Transverse colon (tissue), 4 donors: ENCODE measurements at regions not wholly inside any gene's neighbourhood (a gene's known extent, or its start where the extent isn't known, plus 50 kb on each side); places are given as distances from the start of the nearest gene placed in this dataset.

ENCODE experiments used
- DNase-seq: peaks from one replicate; pipeline ENCODE4 v3.0.0-alpha.2; 2019
- H3K27ac ChIP-seq, 4 donors: fragments of 200-600 bp; sonication (generic); 2 replicates each; pipeline ENCODE4 v1.5.1; 2016 to 2018; ENCODE audit warnings: inconsistent platforms in 4 of 4
- H3K27me3 ChIP-seq: fragments of 200-600 bp; sonication (generic); 2 replicates; pipeline ENCODE4 v1.5.1; 2017; ENCODE audit warnings: inconsistent platforms
- H3K36me3 ChIP-seq, 4 donors: fragments of 200-600 bp; sonication (generic); 2 replicates each; pipeline ENCODE4 v1.5.1; 2017 to 2019; ENCODE audit warnings: inconsistent platforms in 4 of 4
- H3K4me1 ChIP-seq, 4 donors: fragments of 200-600 bp; sonication (generic); 2 replicates each; pipeline ENCODE4 v1.5.1; 2017 to 2020; ENCODE audit warnings: inconsistent platforms in 4 of 4
- H3K4me3 ChIP-seq, 4 donors: fragments of 200-600 bp; sonication (generic); 1 replicate in 1 of 4; 2 replicates in 3 of 4; pipeline versions ENCODE4 v1.5.1 to v1.6.1; 2017 to 2019; ENCODE audit warnings: inconsistent platforms in 4 of 4
- H3K9me3 ChIP-seq, 2 donors: fragments of 200-600 bp; sonication (generic); 2 replicates each; pipeline ENCODE4 v1.5.1; 2017 to 2019; ENCODE audit warnings: inconsistent platforms in 2 of 2
- CTCF ChIP-seq, 5 experiments: fragments of 200-600 bp in 3 of 5; fragments of 450-650 bp in 2 of 5; sonication (generic) in 3 of 5; IDR thresholded peaks; 1 replicate in 2 of 5; 2 replicates in 3 of 5; pipeline ENCODE4 v1.5.1; 2016 to 2017; ENCODE audit warnings: antibody characterized with exemption in 5 of 5, inconsistent platforms in 3 of 5, mild to moderate bottlenecking in 2 of 5, moderate library complexity in 1 of 5
- EP300 ChIP-seq: sonication (generic); formaldehyde crosslinking; IDR thresholded peaks from one replicate; pipeline ENCODE4 v1.6.1; 2017; ENCODE audit warnings: antibody characterized with exemption, low read depth
- POLR2A ChIP-seq: fragments of 450-650 bp; IDR thresholded peaks from one replicate; pipeline ENCODE4 v1.6.1; 2016; ENCODE audit warnings: antibody characterized with exemption, mild to moderate bottlenecking, moderate library complexity
- POLR2AphosphoS5 ChIP-seq, 3 donors: sonication (generic); formaldehyde crosslinking; IDR thresholded peaks; one replicate each; pipeline ENCODE4 v1.6.1; 2016; ENCODE audit warnings: antibody characterized with exemption in 3 of 3
- WGBS, 2 donors: methylation state at CpG; one replicate each; pipeline ENCODE4 v1.1.5; 2018; ENCODE audit warnings: low coverage in 1 of 2; 5-methylcytosine and 5-hydroxymethylcytosine counted together
- in situ Hi-C, 4 donors: fragments of 200-750 bp; cut with MboI; loops; one replicate each; pipeline versions ENCODE4 v1.15.0 to v1.15.1; 2017; ENCODE audit warnings: low sequenced_read_pairs in 3 of 4, low pct_ligation_motif_present in 1 of 4, low pct_unique_long_range_greater_than_20kb in 1 of 4
- intact Hi-C: fragments of 100-400 bp; cut with DNase I; formaldehyde crosslinking; loops from one replicate; pipeline ENCODE4 v1.15.1; 2023; ENCODE audit warnings: low total_unique reads

GRCh38 chr12:73902260-73902659, 635.4 kb upstream of the ATXN7L3B start:
- WGBS, 2 donors = 63 to 73% methylated on average over 1 to 2 of the region's 2 CpGs
- DNase-seq = no peak
- H3K4me1 ChIP-seq = no peaks in the 10 kb centered on the region
- no peak for TF ChIP-seq POLR2AphosphoS5 (IDR thresholded peaks at IDR 0.05)
- TF ChIP-seq EP300 = no peak
- TF ChIP-seq POLR2A = no peak
- TF ChIP-seq CTCF (IDR thresholded peaks at IDR 0.05) = no peak
- intact Hi-C loops = no loop called here
- no peaks in the 10 kb centered on the region for H3K9me3 ChIP-seq
- H3K27ac ChIP-seq = no peak overlapping the region
- H3K4me3 ChIP-seq = no peak overlapping the region
- H3K27me3 ChIP-seq = no peaks in the 10 kb centered on the region
- in situ Hi-C loops = no loop called here
- H3K36me3 ChIP-seq = no peaks in the 10 kb centered on the region

GRCh38 chr12:73906757-73907156, 630.9 kb upstream of the ATXN7L3B start:
- H3K4me1 ChIP-seq = no peaks in the 10 kb centered on the region
- H3K4me3 ChIP-seq = no peak overlapping the region
- intact Hi-C loops (no loop called here), in situ Hi-C loops (no loop called here)
- WGBS, 2 donors = 70 to 82% methylated on average over 4 of the region's 4 CpGs
- H3K27me3 ChIP-seq = no peaks in the 10 kb centered on the region
- H3K36me3 ChIP-seq = no peaks in the 10 kb centered on the region
- TF ChIP-seq POLR2A = no peak
- no peak for TF ChIP-seq POLR2AphosphoS5 (IDR thresholded peaks at IDR 0.05)
- DNase-seq = no peak
- H3K27ac ChIP-seq = no peak overlapping the region
- H3K9me3 ChIP-seq = peaks cover 0 to 10% of the 10 kb centered on the region in 2 donors

GRCh38 chr12:73935817-73936216, 601.8 kb upstream of the ATXN7L3B start:
- intact Hi-C loops = no loop called here
- Histone ChIP-seq H3K4me1 (no peaks in the 10 kb centered on the region), H3K9me3 (no peaks in the 10 kb centered on the region), H3K4me3 (no peak overlapping the region), H3K27ac (no peak overlapping the region), H3K27me3 (no peaks in the 10 kb centered on the region), H3K36me3 (no peaks in the 10 kb centered on the region)
- 21% methylated on average over 1 of the region's 1 CpG; no CpG with 5 or more reads in 1 of the 2 donors for WGBS, 2 donors
- in situ Hi-C loops = no loop called here
- DNase-seq = no peak
- TF ChIP-seq EP300 = no peak

- DNase-seq = no peak
- 73 to 78% methylated on average over 7 to 8 of the region's 8 CpGs for WGBS, 2 donors
Observed at GRCh38 chr12:73947326-73948026, 590.2 kb upstream of the ATXN7L3B start.

GRCh38 chr12:73950507-73950906, 587.1 kb upstream of the ATXN7L3B start:
- 59 to 71% methylated on average over 1 of the region's 1 CpG for WGBS, 2 donors
- intact Hi-C loops (no loop called here), in situ Hi-C loops (no loop called here)
- TF ChIP-seq CTCF (IDR thresholded peaks at IDR 0.05) (no peak), POLR2A (no peak), EP300 (no peak), POLR2AphosphoS5 (IDR thresholded peaks at IDR 0.05) (no peak)
- H3K4me3 ChIP-seq = no peak overlapping the region
- DNase-seq = no peak
- H3K4me1 ChIP-seq = no peaks in the 10 kb centered on the region
- H3K36me3 ChIP-seq = no peaks in the 10 kb centered on the region
- no peaks in the 10 kb centered on the region for H3K9me3 ChIP-seq
- H3K27me3 ChIP-seq = no peaks in the 10 kb centered on the region
- H3K27ac ChIP-seq = no peak overlapping the region

More at GRCh38 chr12:73947326-73948026, 590.2 kb upstream of the ATXN7L3B start:
- no peak for TF ChIP-seq EP300
- TF ChIP-seq CTCF (IDR thresholded peaks at IDR 0.05) = no peak
- TF ChIP-seq POLR2A = no peak
- TF ChIP-seq POLR2AphosphoS5 (IDR thresholded peaks at IDR 0.05) = no peak
- Histone ChIP-seq H3K27ac (no peak overlapping the region), H3K4me1 (no peaks in the 10 kb centered on the region), H3K36me3 (no peaks in the 10 kb centered on the region), H3K27me3 (no peaks in the 10 kb centered on the region), H3K4me3 (no peak overlapping the region), H3K9me3 (no peaks in the 10 kb centered on the region)
- in situ Hi-C loops = no loop called here
- intact Hi-C loops = no loop called here
